SKM-1 (cell line): ENCODE measurements at regions not wholly inside any gene's neighbourhood (a gene's known extent, or its start where the extent isn't known, plus 50 kb on each side); places are given as distances from the start of the nearest gene placed in this dataset.
"Not testable (repeated sequence)": the region's sequence is repeated elsewhere in the genome, so short reads cannot be mapped to it uniquely, and the experiment has no call there.

Experiments used
- DNase-seq: peaks from one replicate; lab custom pipeline; 2025; ENCODE audit not compliant: unreplicated experiment; lab: John Stamatoyannopoulos, UW

GRCh38 chr17:13659051-13659450, 57.3 kb upstream of the HS3ST3A1 start:
- DNase-seq, result not testable (repeated sequence)

GRCh38 chr17:13665872-13666635, 64.3 kb upstream of the HS3ST3A1 start:
- no peak for DNase-seq

- no peak for DNase-seq
Measured at GRCh38 chr17:13671341-13671740, 69.6 kb upstream of the HS3ST3A1 start.

GRCh38 chr17:13671771-13672170, 70.0 kb upstream of the HS3ST3A1 start:
- no peak for DNase-seq

GRCh38 chr17:13678361-13678760, 76.6 kb upstream of the HS3ST3A1 start:
- no peak for DNase-seq

- no peak for DNase-seq
Measured at GRCh38 chr17:13678841-13679240, 77.1 kb upstream of the HS3ST3A1 start.

GRCh38 chr17:13688716-13689115, 87.0 kb upstream of the HS3ST3A1 start:
- DNase-seq, result no peak

GRCh38 chr17:13690806-13691205, 89.1 kb upstream of the HS3ST3A1 start:
- DNase-seq, result no peak

- no peak for DNase-seq
Measured at GRCh38 chr17:13694934-13695333, 93.2 kb upstream of the HS3ST3A1 start.

- no peak for DNase-seq
Measured at GRCh38 chr17:13698832-13699231, 97.1 kb upstream of the HS3ST3A1 start.

GRCh38 chr17:13699261-13699660, 97.5 kb upstream of the HS3ST3A1 start:
- DNase-seq, result no peak

- DNase-seq, result no peak
Measured at GRCh38 chr17:13702266-13702665, 100.5 kb upstream of the HS3ST3A1 start.

GRCh38 chr17:13704333-13704732, 102.6 kb upstream of the HS3ST3A1 start:
- DNase-seq, result no peak

- no peak for DNase-seq
Measured at GRCh38 chr17:13705221-13705620, 103.5 kb upstream of the HS3ST3A1 start.

- no peak for DNase-seq
Measured at GRCh38 chr17:13721705-13722104, 120.0 kb upstream of the HS3ST3A1 start.

- no peak for DNase-seq
Measured at GRCh38 chr17:13725288-13725990, 123.7 kb upstream of the HS3ST3A1 start.

- no peak for DNase-seq
Measured at GRCh38 chr17:13727441-13728171, 125.9 kb upstream of the HS3ST3A1 start.

- DNase-seq, result no peak
Measured at GRCh38 chr17:13728781-13729180, 127.1 kb upstream of the HS3ST3A1 start.

- no peak for DNase-seq
Measured at GRCh38 chr17:13729466-13730134, 127.9 kb upstream of the HS3ST3A1 start.

- DNase-seq, result no peak
Measured at GRCh38 chr17:13734880-13735279, 133.2 kb upstream of the HS3ST3A1 start.

GRCh38 chr17:13735444-13735843, 133.7 kb upstream of the HS3ST3A1 start:
- DNase-seq, result no peak
